ENCODE measurements at regions not wholly inside any gene's neighbourhood (a gene's known extent, or its start where the extent isn't known, plus 50 kb on each side); places are given as distances from the start of the nearest gene placed in this dataset.

DNA sequence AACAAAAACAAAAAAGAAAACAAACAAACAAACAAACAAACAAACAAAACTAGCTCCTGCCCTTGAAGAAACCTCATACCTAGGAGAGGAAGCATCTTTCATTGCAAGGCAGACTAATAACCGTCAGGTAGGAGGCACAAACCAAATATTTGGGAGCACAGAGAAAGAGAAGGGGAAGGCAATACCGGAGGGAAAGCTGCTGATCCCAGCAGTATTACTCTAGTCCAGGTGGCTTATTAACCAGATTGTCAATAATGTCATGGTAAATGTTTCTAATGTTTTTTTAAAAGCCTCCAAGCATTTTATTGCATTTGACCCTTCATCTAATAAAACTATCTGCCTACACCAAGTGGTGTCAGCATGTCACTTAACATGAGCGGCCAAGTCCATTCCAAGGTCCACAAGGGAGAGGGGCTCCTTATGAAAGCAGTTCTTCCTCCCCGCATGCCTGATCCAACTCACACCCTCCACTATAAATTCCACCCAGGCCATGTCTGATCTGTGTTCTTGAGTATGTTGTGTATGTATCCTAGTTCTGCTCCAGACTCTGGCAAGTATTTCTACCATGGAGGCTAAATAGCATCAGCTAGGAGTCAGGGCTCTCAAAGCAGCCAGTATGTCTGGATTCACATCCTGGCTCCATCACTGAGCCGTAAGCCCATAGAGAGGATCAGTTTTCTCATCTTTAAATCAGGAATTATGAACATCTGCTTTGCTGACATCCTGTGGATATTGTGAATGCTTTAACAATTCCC lies 208.1 kb upstream of the TENM4 start:
- TF ChIP-seq CTCF (IDR thresholded peaks at IDR 0.05; ENCODE audit: extremely low read depth, insufficient read depth, missing control alignments): no peak
- in situ Hi-C loops (cut with MboI; ENCODE audit: low pct_unique_long_range_greater_than_20kb, low sequenced_read_pairs, unreplicated experiment): no loop called here
- no peak for DNase-seq (ENCODE audit: low spot score)

DNA sequence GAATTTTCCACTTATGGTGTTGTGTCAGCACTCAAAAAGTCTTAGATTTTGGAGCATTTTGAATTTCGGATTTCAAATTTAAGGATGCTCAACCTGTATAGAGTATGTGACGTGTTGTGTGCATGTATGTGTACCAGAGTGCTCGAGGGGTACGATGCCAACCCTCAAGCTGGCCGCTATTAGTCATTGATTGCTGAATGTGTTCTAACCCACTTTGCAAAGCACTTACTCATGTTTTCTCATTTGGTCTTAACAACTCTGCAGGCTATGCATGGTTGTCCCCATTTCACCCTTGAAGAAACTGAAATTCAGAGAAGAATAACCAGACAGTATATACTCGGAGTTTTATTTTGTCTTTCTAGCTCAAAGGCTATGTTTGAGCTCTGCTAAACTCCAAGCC lies 196.4 kb upstream of the TENM4 start:
- no peak for DNase-seq (ENCODE audit: low spot score)
- TF ChIP-seq CTCF (IDR thresholded peaks at IDR 0.05; ENCODE audit: extremely low read depth, insufficient read depth, missing control alignments): no peak
- in situ Hi-C loops (cut with MboI; ENCODE audit: low pct_unique_long_range_greater_than_20kb, low sequenced_read_pairs, unreplicated experiment): no loop called here

DNA sequence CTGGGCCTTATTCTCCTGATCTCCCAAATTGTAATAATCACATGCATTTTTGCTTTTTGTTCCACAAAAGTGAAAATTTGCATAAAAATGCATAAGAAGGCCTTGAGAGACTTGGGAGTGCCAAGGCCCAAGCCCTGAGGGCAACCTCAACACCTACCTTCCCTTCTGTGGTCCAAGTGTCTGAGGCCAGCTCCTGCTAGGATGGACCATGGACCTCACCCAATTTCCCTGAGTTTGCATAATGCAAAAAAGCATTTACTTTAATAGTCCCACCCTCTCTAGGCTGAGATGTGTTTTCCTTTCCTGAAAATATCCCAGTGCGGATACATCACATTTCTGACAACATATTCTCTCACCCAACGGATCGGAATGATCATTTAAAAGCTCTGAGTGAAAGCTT lies 194.1 kb upstream of the TENM4 start:
- no peak for DNase-seq (ENCODE audit: low spot score)
- in situ Hi-C loops (cut with MboI; ENCODE audit: low pct_unique_long_range_greater_than_20kb, low sequenced_read_pairs, unreplicated experiment): no loop called here
- no peak for TF ChIP-seq CTCF (IDR thresholded peaks at IDR 0.05; ENCODE audit: extremely low read depth, insufficient read depth, missing control alignments)

- in situ Hi-C loops (cut with MboI; ENCODE audit: low pct_unique_long_range_greater_than_20kb, low sequenced_read_pairs, unreplicated experiment): no loop called here
- no peak for TF ChIP-seq CTCF (IDR thresholded peaks at IDR 0.05; ENCODE audit: extremely low read depth, insufficient read depth, missing control alignments)
- no peak for DNase-seq (ENCODE audit: low spot score)
These were observed 186.5 kb upstream of the TENM4 start for GRCh38 chr11:79627281-79627680.

DNA sequence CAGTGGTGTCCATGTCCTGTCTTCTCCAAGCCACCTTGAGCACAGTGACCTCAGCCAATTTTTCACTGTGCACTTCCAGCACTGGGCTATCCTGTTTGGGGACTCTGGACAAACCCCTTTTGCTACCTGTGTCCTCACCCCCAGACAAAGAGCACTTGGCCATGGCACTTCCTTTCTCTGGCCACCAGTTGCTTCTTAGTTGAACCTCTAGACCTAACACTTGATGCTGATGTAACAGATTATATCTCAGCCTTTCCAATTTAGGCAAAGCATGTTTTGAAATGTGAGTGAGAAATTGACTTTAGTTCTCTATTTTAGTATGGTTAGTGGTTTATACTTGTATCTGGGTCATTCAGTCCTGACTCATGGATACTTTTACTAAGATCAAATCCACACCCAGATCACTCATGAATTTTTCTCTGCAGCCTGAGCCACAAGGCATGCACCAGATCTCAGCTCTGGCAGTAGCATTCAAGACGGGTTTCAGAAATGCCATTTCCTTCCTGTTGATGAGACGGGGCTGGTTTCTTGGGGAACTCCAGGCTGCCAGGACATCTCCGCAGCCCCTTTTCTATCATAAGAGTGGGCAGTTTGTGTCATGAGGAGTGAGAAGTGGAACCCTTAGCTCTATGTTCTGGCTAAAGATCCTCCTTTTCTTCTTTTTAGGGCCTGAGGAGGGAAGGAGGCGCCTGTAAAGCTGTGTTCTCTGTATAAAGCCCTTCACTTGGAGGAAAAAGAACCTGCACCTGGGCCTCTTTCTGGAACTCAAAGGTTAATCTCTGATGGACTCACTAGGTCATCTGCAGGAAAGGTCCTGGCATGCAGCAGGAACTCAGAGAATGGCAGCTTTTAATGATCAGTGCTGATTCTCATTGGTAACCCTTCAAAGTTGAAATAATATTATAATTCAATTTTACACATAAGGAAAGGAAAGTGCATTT lies 185.6 kb upstream of the TENM4 start:
- no peak for DNase-seq (ENCODE audit: low spot score)
- in situ Hi-C loops (cut with MboI; ENCODE audit: low pct_unique_long_range_greater_than_20kb, low sequenced_read_pairs, unreplicated experiment): no loop called here
- TF ChIP-seq CTCF (IDR thresholded peaks at IDR 0.05; ENCODE audit: extremely low read depth, insufficient read depth, missing control alignments): no peak

DNA sequence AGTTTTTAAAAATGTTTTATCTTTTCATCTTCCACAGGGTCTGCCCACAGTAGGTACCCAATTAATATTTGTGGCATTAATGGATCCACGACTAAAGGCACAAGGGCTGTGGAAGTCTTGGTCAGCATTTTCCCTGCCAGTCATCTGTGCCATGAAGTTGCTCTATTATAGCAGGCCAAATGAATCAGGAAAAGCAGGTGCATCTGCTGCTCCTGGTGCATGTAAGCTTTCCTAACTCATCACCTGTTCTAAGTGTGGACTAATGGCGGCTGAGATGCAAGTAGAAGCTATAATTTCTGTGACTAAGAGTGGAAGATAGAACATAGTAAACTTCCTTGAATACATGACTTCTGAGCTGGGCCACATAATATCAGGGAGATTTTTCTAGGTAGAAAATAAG lies 182.5 kb upstream of the TENM4 start:
- DNase-seq (ENCODE audit: low spot score): no peak
- TF ChIP-seq CTCF (IDR thresholded peaks at IDR 0.05; ENCODE audit: extremely low read depth, insufficient read depth, missing control alignments): no peak
- in situ Hi-C loops (cut with MboI; ENCODE audit: low pct_unique_long_range_greater_than_20kb, low sequenced_read_pairs, unreplicated experiment): no loop called here

Data from GM13977 (cell line).